ENCODE measurements at regions not wholly inside any gene's neighbourhood (a gene's known extent, or its start where the extent isn't known, plus 50 kb on each side); places are given as distances from the start of the nearest gene placed in this dataset.

GRCh38 chr18:6569813-6570212, 155.1 kb upstream of the L3MBTL4 start:
- TF ChIP-seq EZH2 (IDR thresholded peaks at IDR 0.05; ENCODE audit: insufficient read depth, low read length) (no peak), CTCF (IDR thresholded peaks at IDR 0.05; ENCODE audit: insufficient read depth, low read depth, low read length) (no peak)
